ENCODE measurements at regions not wholly inside any gene's neighbourhood (a gene's known extent, or its start where the extent isn't known, plus 50 kb on each side); places are given as distances from the start of the nearest gene placed in this dataset.

DNA sequence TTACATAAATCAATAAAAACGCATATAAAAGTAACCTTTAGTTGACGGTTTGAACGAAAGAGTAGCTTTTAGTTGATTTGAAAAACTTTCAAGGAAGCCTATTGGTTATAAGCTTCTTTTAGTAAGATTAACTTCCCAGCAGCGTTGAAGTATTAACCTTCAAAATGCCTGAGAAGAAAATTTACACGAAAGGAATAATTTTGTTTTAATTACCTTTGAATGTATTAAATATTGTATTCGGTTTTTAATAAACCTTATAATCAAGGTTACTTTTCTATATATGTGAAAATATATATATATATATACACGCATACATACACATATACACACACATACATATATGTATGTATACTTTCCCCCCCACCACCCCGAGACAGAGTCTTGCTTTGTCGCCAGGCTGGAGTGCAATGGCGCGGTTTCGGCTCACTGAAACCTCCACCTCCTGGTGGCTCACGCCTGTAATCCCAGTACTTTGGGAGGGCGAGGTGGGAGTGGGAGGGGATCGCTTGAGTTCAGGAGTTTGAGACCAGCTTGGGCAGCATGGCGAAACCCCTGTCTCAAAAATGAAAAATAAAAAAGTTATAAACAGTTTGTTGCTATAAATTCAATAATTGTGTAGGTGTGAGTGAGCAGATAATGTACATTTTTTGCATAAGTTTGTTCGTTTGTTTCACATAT lies 57.6 kb upstream of the EZH2 start:
- ATAC-seq (peak; percentile 88), DNase-seq (ENCODE audit: low spot score) (peak; percentile 73)
- H3K4me1 Mint-ChIP-seq, result peaks cover 5% of the 10 kb centered on the region
- peak overlapping the region; percentile 72; the same call in 1 of the 2 replicates for H3K27ac Mint-ChIP-seq
- peak overlapping the region; percentile 91 for H3K4me3 Mint-ChIP-seq
- POLR2A ChIA-PET, result interaction anchor here (0.7 to 1.5 kb wide), 2 partner anchors 58 to 369 kb away, joined by 6 read pairs; partner anchors contain the start of gene EZH2
- CTCF ChIA-PET, result interaction anchor here (0.8 to 2.3 kb wide), 13 partner anchors 21 to 367 kb away, joined by 3 to 18 read pairs (median 4); partner anchors contain the start of gene CUL1
- no peak for TF ChIP-seq ESRRA (CRISPR knock-in tag; IDR thresholded peaks at IDR 0.05; ENCODE audit: borderline replicate concordance)
- TF ChIP-seq ATF3 (CRISPR knock-in tag; conservative IDR thresholded peaks at IDR 0.05), result no peak
- no peak for TF ChIP-seq NR1H2 (CRISPR knock-in tag; IDR thresholded peaks at IDR 0.05)
- TF ChIP-seq, protein P1, sequence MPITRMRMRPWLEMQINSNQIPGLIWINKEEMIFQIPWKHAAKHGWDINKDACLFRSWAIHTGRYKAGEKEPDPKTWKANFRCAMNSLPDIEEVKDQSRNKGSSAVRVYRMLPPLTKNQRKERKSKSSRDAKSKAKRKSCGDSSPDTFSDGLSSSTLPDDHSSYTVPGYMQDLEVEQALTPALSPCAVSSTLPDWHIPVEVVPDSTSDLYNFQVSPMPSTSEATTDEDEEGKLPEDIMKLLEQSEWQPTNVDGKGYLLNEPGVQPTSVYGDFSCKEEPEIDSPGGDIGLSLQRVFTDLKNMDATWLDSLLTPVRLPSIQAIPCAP (CRISPR knock-in tag; IDR thresholded peaks at IDR 0.05), result no peak
- peaks cover 4% of the 10 kb centered on the region for H3K27me3 Mint-ChIP-seq (ENCODE audit: low read depth)
- no peaks in the 10 kb centered on the region for H3K9me3 Mint-ChIP-seq
- no peaks in the 10 kb centered on the region for H3K36me3 Mint-ChIP-seq

DNA sequence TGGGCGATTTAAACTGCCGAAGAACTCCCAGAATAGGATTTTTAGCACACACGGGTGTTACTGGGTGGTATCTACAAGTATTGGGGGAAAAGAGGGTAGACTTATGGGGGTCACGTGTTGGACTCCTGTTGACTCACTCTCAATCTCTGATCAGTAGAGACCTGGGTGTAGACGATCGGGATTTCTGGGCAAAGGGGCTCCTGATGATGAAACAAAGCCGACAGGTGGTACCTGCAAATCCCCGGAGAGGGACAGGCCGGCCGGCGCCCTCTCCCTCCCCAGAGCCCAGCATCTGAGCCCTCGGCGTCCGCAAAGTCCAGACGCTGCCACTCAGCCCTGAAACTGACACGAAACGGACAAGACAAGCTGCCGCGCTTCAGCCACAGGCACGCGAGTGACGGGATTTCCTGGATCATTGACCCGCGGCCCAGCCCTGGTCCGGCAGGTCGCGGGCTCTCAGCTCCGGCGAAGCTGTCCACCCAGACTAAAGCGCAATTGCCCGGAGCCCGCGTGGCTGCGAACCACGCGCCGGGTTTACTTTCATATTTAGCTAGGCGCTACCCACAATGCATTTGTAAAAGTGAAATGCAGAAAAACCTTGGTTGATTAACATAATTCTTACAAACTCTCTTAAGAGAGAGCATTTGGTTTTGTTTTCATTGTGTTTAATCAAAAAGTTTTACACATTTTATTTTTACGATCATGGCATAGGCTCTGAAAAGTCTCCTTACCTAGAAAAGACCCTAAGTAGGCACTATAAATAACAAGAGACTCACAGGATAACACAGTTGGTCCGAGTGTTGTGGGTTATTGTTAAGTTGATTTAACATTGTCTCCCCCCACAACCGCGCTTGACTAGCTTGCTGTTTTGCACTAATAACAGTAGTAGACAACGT lies 56.9 kb upstream of the EZH2 start:
- no peaks in the 10 kb centered on the region for H3K36me3 Mint-ChIP-seq
- DNase-seq (ENCODE audit: low spot score) (peak; percentile 62), ATAC-seq (peak; percentile 74)
- H3K27me3 Mint-ChIP-seq (ENCODE audit: low read depth), result peaks cover 4% of the 10 kb centered on the region
- ChIA-PET CTCF (interaction anchor here (0.8 to 2.3 kb wide), 9 partner anchors 22 to 366 kb away, joined by 3 to 18 read pairs (median 5); no protein-coding TSS in a partner anchor), POLR2A (interaction anchor here (1.5 kb wide), 1 partner anchor 58 kb away, joined by 6 read pairs; the partner anchor contains the start of gene EZH2)
- peak overlapping the region; percentile 72 for H3K27ac Mint-ChIP-seq
- H3K9me3 Mint-ChIP-seq, result no peaks in the 10 kb centered on the region
- peaks cover 5% of the 10 kb centered on the region for H3K4me1 Mint-ChIP-seq
- H3K4me3 Mint-ChIP-seq, result peak overlapping the region; percentile 91
- TF ChIP-seq ZNF532 (CRISPR knock-in tag; IDR thresholded peaks at IDR 0.05; ENCODE audit: borderline replicate concordance), result no peak
- peak; percentile 21; the same call in 1 of the 2 replicates for TF ChIP-seq GABPB1 (CRISPR knock-in tag; IDR thresholded peaks at IDR 0.05)
- no peak for TF ChIP-seq PRDM15 (CRISPR knock-in tag; IDR thresholded peaks at IDR 0.05)
- TF ChIP-seq, protein P2, sequence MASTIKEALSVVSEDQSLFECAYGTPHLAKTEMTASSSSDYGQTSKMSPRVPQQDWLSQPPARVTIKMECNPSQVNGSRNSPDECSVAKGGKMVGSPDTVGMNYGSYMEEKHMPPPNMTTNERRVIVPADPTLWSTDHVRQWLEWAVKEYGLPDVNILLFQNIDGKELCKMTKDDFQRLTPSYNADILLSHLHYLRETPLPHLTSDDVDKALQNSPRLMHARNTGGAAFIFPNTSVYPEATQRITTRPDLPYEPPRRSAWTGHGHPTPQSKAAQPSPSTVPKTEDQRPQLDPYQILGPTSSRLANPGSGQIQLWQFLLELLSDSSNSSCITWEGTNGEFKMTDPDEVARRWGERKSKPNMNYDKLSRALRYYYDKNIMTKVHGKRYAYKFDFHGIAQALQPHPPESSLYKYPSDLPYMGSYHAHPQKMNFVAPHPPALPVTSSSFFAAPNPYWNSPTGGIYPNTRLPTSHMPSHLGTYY (CRISPR knock-in tag; IDR thresholded peaks at IDR 0.05), result no peak
- TF ChIP-seq NR3C1 (CRISPR knock-in tag; conservative IDR thresholded peaks at IDR 0.05; ENCODE audit: low read depth), result no peak
- TF ChIP-seq, protein P3, sequence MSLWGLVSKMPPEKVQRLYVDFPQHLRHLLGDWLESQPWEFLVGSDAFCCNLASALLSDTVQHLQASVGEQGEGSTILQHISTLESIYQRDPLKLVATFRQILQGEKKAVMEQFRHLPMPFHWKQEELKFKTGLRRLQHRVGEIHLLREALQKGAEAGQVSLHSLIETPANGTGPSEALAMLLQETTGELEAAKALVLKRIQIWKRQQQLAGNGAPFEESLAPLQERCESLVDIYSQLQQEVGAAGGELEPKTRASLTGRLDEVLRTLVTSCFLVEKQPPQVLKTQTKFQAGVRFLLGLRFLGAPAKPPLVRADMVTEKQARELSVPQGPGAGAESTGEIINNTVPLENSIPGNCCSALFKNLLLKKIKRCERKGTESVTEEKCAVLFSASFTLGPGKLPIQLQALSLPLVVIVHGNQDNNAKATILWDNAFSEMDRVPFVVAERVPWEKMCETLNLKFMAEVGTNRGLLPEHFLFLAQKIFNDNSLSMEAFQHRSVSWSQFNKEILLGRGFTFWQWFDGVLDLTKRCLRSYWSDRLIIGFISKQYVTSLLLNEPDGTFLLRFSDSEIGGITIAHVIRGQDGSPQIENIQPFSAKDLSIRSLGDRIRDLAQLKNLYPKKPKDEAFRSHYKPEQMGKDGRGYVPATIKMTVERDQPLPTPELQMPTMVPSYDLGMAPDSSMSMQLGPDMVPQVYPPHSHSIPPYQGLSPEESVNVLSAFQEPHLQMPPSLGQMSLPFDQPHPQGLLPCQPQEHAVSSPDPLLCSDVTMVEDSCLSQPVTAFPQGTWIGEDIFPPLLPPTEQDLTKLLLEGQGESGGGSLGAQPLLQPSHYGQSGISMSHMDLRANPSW (CRISPR knock-in tag; conservative IDR thresholded peaks at IDR 0.05; ENCODE audit: low read depth), result no peak
- TF ChIP-seq, protein P4, sequence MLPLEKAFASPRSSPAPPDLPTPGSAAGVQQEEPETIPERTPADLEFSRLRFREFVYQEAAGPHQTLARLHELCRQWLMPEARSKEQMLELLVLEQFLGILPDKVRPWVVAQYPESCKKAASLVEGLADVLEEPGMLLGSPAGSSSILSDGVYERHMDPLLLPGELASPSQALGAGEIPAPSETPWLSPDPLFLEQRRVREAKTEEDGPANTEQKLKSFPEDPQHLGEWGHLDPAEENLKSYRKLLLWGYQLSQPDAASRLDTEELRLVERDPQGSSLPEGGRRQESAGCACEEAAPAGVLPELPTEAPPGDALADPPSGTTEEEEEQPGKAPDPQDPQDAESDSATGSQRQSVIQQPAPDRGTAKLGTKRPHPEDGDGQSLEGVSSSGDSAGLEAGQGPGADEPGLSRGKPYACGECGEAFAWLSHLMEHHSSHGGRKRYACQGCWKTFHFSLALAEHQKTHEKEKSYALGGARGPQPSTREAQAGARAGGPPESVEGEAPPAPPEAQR (CRISPR knock-in tag; IDR thresholded peaks at IDR 0.05), result no peak
- TF ChIP-seq ZNF281 (CRISPR knock-in tag; IDR thresholded peaks at IDR 0.05), result no peak
